Activated naive CD4-positive, alpha-beta T cell treated with anti-CD3 and anti-CD28 coated beads for 36 hours (primary cell): ENCODE measurements at regions not wholly inside any gene's neighbourhood (a gene's known extent, or its start where the extent isn't known, plus 50 kb on each side); places are given as distances from the start of the nearest gene placed in this dataset.

ENCODE experiments used
- CTCF ChIA-PET: fragments of 350-600 bp; sonication (Branson Sonifier 250); formaldehyde crosslinking; loops from one replicate; lab custom pipeline; 2021; ENCODE audit warnings: antibody characterized with exemption; lab: Charles Lee
- DNase-seq: peaks from one replicate; pipeline ENCODE4 v3.0.0-alpha.2; 2020
- H3K27ac Mint-ChIP-seq: one replicate; pipeline ENCODE4 v1.8.0; 2021; ENCODE audit warnings: mild to moderate bottlenecking, mixed read lengths
- H3K27me3 Mint-ChIP-seq: one replicate; pipeline ENCODE4 v1.8.0; 2021; ENCODE audit warnings: low read depth, mixed read lengths
- H3K36me3 Mint-ChIP-seq: one replicate; pipeline ENCODE4 v1.8.0; 2021; ENCODE audit warnings: low read depth, mixed read lengths
- H3K4me1 Mint-ChIP-seq: one replicate; pipeline ENCODE4 v1.8.0; 2021; ENCODE audit warnings: low read depth, mixed read lengths
- H3K4me3 Mint-ChIP-seq: one replicate; pipeline ENCODE4 v1.8.0; 2021; ENCODE audit warnings: mild to moderate bottlenecking, moderate library complexity, mixed read lengths
- H3K9me3 Mint-ChIP-seq: one replicate; pipeline ENCODE4 v1.8.0; 2021; ENCODE audit warnings: mixed read lengths
- intact Hi-C: fragments of 100-400 bp; cut with micrococcal nuclease; formaldehyde crosslinking; loops from one replicate; pipeline ENCODE4 v1.15.1; 2023

GRCh38 chr1:93815366-93816110 lies 63.5 kb downstream of the DNTTIP2 start:
- H3K9me3 Mint-ChIP-seq: no peaks in the 10 kb centered on the region
- DNase-seq: no peak
- peaks cover 19% of the 10 kb centered on the region for H3K4me1 Mint-ChIP-seq
- H3K27ac Mint-ChIP-seq: no peak overlapping the region
- no peaks in the 10 kb centered on the region for H3K36me3 Mint-ChIP-seq
- no peak overlapping the region for H3K4me3 Mint-ChIP-seq
- intact Hi-C loops: no loop called here
- H3K27me3 Mint-ChIP-seq: no peaks in the 10 kb centered on the region
- CTCF ChIA-PET: interaction anchor here (0.6 to 7.6 kb wide), 12 partner anchors 9 to 511 kb away, joined by 3 to 188 read pairs (median 8); partner anchors contain the start of gene BCAR3

DNA sequence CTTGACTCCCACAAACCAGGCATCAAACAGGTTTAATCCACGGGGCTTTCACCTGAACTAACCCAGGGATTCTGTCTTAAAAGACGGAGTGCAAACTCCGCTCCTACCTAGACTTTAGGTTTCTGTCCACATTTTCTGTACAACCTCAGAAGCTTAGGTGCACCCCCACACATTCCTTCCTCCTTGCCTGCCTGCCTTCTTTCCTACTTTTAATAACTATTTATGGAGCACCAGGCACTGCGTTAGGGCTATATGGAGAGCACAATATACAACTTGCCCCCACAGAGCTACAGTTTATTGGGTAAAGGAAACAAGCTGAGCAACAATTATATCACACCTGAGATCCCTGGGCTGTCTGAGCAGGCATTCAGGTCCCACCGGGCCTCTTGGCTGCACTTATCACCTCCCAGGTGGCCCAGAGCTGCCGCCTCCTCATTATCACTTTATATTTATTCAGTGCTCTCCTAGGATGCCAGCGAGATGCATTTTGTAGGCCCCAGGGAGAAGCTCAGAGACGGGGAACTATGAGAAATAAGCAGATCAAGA lies 64.1 kb downstream of the DNTTIP2 start:
- DNase-seq: no peak
- CTCF ChIA-PET: interaction anchor here (0.6 to 7.6 kb wide), 21 partner anchors 8 to 515 kb away, joined by 3 to 188 read pairs (median 5); partner anchors contain the start of gene BCAR3
- intact Hi-C loops: loop anchor here (1.0 kb wide), 6 partner anchors 29 to 734 kb away; no protein-coding TSS in a partner anchor

DNA sequence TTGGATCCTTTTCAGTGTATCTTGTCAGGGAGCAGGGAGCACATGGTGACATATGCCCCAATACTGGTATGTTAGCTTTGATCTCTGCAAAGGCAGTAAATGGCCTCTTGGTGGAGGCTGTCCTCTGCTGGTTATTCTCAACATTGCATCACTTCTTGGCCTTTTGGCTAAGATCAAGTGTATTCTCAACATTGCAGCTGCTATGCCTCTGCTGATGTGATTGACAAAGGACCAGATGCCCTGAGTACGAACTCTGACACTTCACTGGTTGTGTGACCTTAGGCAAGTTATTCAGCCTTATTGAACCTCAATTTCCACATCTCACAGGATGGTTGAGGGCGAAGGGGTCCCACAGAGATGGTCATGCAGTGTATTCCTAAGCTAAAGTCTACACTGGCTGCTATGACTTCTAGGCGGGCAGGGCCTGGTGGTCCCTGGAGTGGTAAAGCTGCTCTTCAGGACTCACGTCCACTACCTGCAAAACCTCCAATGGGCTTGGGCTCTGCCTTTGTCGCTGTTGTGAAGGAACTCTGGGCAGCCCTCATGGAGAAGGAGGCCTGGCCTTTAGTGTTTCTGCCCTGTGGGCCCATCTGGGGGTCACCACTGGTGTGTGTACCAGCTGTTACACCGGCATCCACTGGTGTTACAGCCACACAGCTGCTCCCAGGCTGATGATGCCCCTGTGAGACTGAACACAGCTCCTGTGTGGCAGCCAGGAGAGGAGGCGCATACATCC lies 64.8 kb downstream of the DNTTIP2 start:
- no peaks in the 10 kb centered on the region for H3K27me3 Mint-ChIP-seq
- no peaks in the 10 kb centered on the region for H3K9me3 Mint-ChIP-seq
- peaks cover 19% of the 10 kb centered on the region for H3K4me1 Mint-ChIP-seq
- CTCF ChIA-PET: interaction anchor here (0.5 to 7.6 kb wide), 34 partner anchors 8 to 654 kb away, joined by 3 to 188 read pairs (median 4); partner anchors contain the start of gene BCAR3
- DNase-seq: peak; percentile 74
- intact Hi-C loops: loop anchor here (1.0 kb wide), 6 partner anchors 30 to 733 kb away; no protein-coding TSS in a partner anchor
- no peak overlapping the region for H3K27ac Mint-ChIP-seq
- H3K4me3 Mint-ChIP-seq: no peak overlapping the region
- no peaks in the 10 kb centered on the region for H3K36me3 Mint-ChIP-seq

More for the DNA sequence above, 64.1 kb downstream of the DNTTIP2 start:
- Mint-ChIP-seq H3K9me3 (no peaks in the 10 kb centered on the region), H3K27ac (no peak overlapping the region), H3K27me3 (no peaks in the 10 kb centered on the region), H3K4me3 (no peak overlapping the region), H3K4me1 (peaks cover 19% of the 10 kb centered on the region), H3K36me3 (no peaks in the 10 kb centered on the region)

DNA sequence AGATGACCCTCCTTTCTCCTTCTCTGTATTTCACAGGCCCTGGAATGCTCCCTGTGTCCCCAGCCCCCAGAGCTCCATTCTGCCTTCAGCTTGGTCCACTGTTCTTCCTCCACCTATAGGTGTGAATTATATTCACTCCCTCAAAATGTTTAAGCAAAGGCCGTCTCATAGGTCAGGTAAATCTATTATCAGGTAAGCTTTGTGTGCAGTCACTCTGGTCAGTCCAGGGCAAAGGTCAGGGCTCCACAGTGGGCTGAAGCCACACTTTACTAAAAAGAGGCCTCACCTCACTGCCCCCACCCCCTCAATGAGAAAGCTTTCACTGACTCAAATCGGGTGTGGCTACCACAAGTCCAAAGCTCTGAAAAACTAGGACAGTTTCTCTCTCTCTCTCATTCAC lies 65.9 kb downstream of the DNTTIP2 start:
- intact Hi-C loops: no loop called here
- no peak for DNase-seq
- H3K4me3 Mint-ChIP-seq: no peak overlapping the region
- CTCF ChIA-PET: interaction anchor here (0.9 to 7.6 kb wide), 17 partner anchors 12 to 509 kb away, joined by 3 to 188 read pairs (median 6); partner anchors contain the start of gene BCAR3
- peaks cover 13% of the 10 kb centered on the region for H3K4me1 Mint-ChIP-seq
- H3K9me3 Mint-ChIP-seq: peaks cover 5% of the 10 kb centered on the region
- no peak overlapping the region for H3K27ac Mint-ChIP-seq
- H3K36me3 Mint-ChIP-seq: peaks cover 1% of the 10 kb centered on the region
- no peaks in the 10 kb centered on the region for H3K27me3 Mint-ChIP-seq

- Mint-ChIP-seq H3K9me3 (peaks cover 5% of the 10 kb centered on the region), H3K4me3 (no peak overlapping the region), H3K27me3 (no peaks in the 10 kb centered on the region), H3K27ac (no peak overlapping the region), H3K36me3 (peaks cover 1% of the 10 kb centered on the region), H3K4me1 (no peaks in the 10 kb centered on the region)
- DNase-seq: no peak
- CTCF ChIA-PET: interaction anchor here (0.5 to 7.6 kb wide), 6 partner anchors 29 to 396 kb away, joined by 3 to 188 read pairs (median 3); no protein-coding TSS in a partner anchor
- intact Hi-C loops: no loop called here
Measured at GRCh38 chr1:93811326-93812065, 67.5 kb downstream of the DNTTIP2 start.

DNA sequence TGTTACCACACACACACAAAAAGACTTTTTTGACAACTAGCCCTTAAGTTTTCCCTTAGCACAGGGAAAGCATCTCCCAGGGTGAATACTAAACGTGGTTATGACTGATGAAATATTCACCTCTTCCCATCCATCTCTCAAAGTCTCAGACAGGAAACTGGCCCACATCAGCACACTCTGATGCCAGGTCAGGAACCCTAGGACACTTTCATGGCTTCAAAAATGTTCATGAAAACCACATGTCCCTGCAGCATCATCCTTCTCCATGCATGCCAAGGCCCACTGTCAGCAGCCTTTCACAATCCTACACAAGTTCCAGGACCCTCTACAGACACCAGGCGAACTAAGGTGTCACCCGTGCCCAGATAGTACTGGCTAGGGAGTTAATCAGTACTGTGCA lies 68.7 kb downstream of the DNTTIP2 start:
- Mint-ChIP-seq H3K36me3 (peaks cover 1% of the 10 kb centered on the region), H3K9me3 (peaks cover 5% of the 10 kb centered on the region), H3K4me3 (no peak overlapping the region), H3K27me3 (no peaks in the 10 kb centered on the region), H3K4me1 (no peaks in the 10 kb centered on the region), H3K27ac (no peak overlapping the region)
- DNase-seq: no peak
- intact Hi-C loops: no loop called here
- CTCF ChIA-PET: interaction anchor here (1.3 to 7.6 kb wide), 2 partner anchors 140 to 178 kb away, joined by 3 to 188 read pairs; no protein-coding TSS in a partner anchor

DNA sequence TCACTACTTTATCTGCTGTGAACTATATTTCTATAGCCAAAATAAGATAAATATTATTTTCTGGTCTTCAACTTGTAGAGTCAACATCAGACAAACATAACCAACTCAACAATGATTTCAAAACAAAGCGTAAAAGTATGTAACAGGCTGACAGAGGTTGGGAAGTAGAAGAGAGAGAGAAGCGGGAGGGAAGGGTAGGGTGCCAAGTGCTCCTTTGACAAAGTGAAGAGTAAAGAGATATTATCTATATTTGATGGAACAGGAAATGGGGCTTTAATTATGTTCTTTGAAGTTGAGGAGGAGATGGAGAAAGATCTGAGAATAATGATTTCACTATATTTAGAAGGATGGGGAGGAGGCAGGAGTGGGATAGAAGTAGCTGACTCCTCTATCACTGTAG lies 70.1 kb downstream of the DNTTIP2 start:
- Mint-ChIP-seq H3K4me1 (no peaks in the 10 kb centered on the region), H3K27ac (no peak overlapping the region), H3K4me3 (no peak overlapping the region), H3K36me3 (peaks cover 1% of the 10 kb centered on the region), H3K27me3 (no peaks in the 10 kb centered on the region), H3K9me3 (peaks cover 5% of the 10 kb centered on the region)
- intact Hi-C loops: no loop called here
- no peak for DNase-seq
- CTCF ChIA-PET: interaction anchor here (1.2 kb wide), 1 partner anchor 179 kb away, joined by 5 read pairs; no protein-coding TSS in a partner anchor

DNA sequence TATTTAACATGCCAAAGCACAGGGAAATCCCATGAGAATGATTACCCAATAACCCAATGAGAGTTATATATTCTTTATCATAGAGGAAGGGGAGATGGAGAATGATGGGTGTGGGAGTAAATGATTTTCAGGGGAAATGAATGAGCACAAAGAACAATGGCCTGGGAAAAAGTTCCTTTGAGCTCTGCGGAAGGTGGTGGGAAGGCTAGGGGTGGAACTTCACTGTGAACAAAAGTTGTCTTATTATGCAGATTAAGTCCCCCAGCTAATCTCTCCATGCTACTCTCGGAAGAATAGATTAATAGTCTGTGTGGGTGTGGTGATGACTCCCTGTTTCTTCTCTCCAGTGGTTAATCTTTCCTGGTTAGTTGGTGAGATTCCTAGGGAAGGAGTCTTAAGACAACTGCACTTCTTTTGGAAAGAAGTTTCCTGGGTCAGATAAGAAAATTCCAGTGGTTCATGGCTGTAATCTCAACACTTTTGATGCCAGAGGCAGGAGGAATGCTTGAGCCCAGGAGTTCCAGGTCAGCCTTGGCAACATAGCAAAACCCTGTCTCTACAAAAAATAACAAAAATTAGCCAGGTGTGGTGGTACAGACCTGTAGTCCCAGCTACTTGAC lies 71.6 kb downstream of the DNTTIP2 start:
- peaks cover 5% of the 10 kb centered on the region for H3K9me3 Mint-ChIP-seq
- H3K4me3 Mint-ChIP-seq: no peak overlapping the region
- no peak overlapping the region for H3K27ac Mint-ChIP-seq
- CTCF ChIA-PET: no interaction called here
- H3K27me3 Mint-ChIP-seq: peaks cover 1% of the 10 kb centered on the region
- no peaks in the 10 kb centered on the region for H3K4me1 Mint-ChIP-seq
- DNase-seq: no peak
- intact Hi-C loops: no loop called here
- peaks cover 1% of the 10 kb centered on the region for H3K36me3 Mint-ChIP-seq

DNA sequence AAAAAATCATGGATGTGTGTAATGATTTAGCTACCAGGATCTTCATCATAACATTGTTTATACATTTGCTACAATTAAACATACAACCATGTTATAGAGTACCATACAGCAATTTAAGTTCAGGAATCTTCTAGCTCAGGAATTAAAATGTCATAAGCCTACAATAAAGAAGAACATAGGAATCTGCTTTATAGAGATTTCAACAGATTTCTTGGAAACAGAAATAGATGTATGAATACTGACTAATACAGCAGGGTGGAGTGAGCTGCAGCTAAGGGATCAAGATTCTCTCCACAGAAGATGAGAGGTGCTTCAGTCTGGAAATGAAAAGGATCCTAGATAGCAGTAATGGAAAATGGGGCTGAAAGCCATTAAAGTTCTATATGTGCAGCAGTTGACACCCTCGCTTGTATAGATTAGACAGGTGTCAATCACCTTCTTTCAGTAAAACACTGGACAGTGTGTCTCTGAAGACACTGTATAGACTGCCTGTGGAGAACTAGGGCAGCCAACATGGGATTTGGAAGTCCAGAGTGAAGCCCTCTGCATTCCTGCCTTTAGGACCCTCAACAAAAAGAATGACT lies 73.9 kb downstream of the DNTTIP2 start:
- peaks cover 5% of the 10 kb centered on the region for H3K9me3 Mint-ChIP-seq
- H3K4me3 Mint-ChIP-seq: no peak overlapping the region
- peaks cover 1% of the 10 kb centered on the region for H3K36me3 Mint-ChIP-seq
- intact Hi-C loops: no loop called here
- DNase-seq: no peak
- no peaks in the 10 kb centered on the region for H3K4me1 Mint-ChIP-seq
- no peak overlapping the region for H3K27ac Mint-ChIP-seq
- H3K27me3 Mint-ChIP-seq: peaks cover 4% of the 10 kb centered on the region
- CTCF ChIA-PET: no interaction called here

- H3K27me3 Mint-ChIP-seq: peaks cover 4% of the 10 kb centered on the region
- no peak overlapping the region for H3K4me3 Mint-ChIP-seq
- H3K9me3 Mint-ChIP-seq: peaks cover 5% of the 10 kb centered on the region
- H3K4me1 Mint-ChIP-seq: no peaks in the 10 kb centered on the region
- peaks cover 1% of the 10 kb centered on the region for H3K36me3 Mint-ChIP-seq
- DNase-seq: no peak
- intact Hi-C loops: no loop called here
- no peak overlapping the region for H3K27ac Mint-ChIP-seq
- CTCF ChIA-PET: no interaction called here
Measured at GRCh38 chr1:93804412-93804811, 74.6 kb downstream of the DNTTIP2 start.

- Mint-ChIP-seq H3K9me3 (no peaks in the 10 kb centered on the region), H3K27me3 (peaks cover 4% of the 10 kb centered on the region), H3K36me3 (no peaks in the 10 kb centered on the region), H3K4me1 (no peaks in the 10 kb centered on the region), H3K4me3 (no peak overlapping the region), H3K27ac (no peak overlapping the region)
- CTCF ChIA-PET: no interaction called here
- intact Hi-C loops: no loop called here
- no peak for DNase-seq
Measured at GRCh38 chr1:93801471-93801870, 77.5 kb downstream of the DNTTIP2 start.
